HepG2 (cell line): ENCODE measurements at regions not wholly inside any gene's neighbourhood (a gene's known extent, or its start where the extent isn't known, plus 50 kb on each side); places are given as distances from the start of the nearest gene placed in this dataset.

ENCODE experiments used
- ATAC-seq: fragments of 200-7000 bp; cut with Tn5 transposase; 3 replicates; pipeline ENCODE4 v1.9.1; 2020; ENCODE audit warnings: mild to moderate bottlenecking, moderate library complexity
- BruUV-seq: library from RNA; stranded (reverse); fragments of 400-500 nt; replicated peaks from 2 replicates; lab custom pipeline; 2021; lab: Mats Ljungman, UMichigan
- CTCF ChIA-PET: fragments of 300-600 bp; formaldehyde crosslinking; extraction: SDS; loops from one replicate; lab custom pipeline; 2021; ENCODE audit warnings: low total read pairs, inconsistent platforms, low intra/inter-chr PET ratio; lab: Yijun Ruan, JAX
- POLR2A ChIA-PET: fragments of 350-600 bp; sonication (Branson Sonifier 250); formaldehyde crosslinking; loops from one replicate; lab custom pipeline; 2020; ENCODE audit warnings: antibody characterized with exemption, inconsistent platforms; lab: Yijun Ruan, JAX
- DNase-seq: peaks from one replicate; pipeline ENCODE4 v3.0.0-alpha.2; 2015; ENCODE audit warnings: low spot score
- FAIRE-seq: peaks from 3 replicates; lab custom pipeline; 2011; peaks lifted over from hg19 to GRCh38; lab: Jason Lieb, UNC
- H2AFZ ChIP-seq: one replicate; pipeline ENCODE4 v1.6.1; 2011; ENCODE audit warnings: low read length, inconsistent platforms
- H3K27ac ChIP-seq: fragments of 300-600 bp; 3 replicates; pipeline ENCODE4 v1.8.0; 2011; ENCODE audit warnings: mixed run types, mild to moderate bottlenecking, mixed read lengths, low read length, inconsistent platforms; ENCODE audit not compliant: insufficient read depth; ENCODE audit errors: extremely low read length
- H3K27me3 ChIP-seq, 2 experiments: fragments of 200-600 bp in 1 of 2; 2 replicates in 1 of 2; 3 replicates in 1 of 2; pipeline versions ENCODE4 v1.6.0 to v1.8.0; 2011; ENCODE audit warnings: low read length in 2 of 2, mild to moderate bottlenecking in 2 of 2, moderate library complexity in 2 of 2, inconsistent platforms in 1 of 2; ENCODE audit not compliant: insufficient read depth in 2 of 2, control insufficient read depth in 1 of 2
- H3K36me3 ChIP-seq, 2 experiments: fragments of 200-600 bp in 1 of 2; replicated peaks in 1 of 2; 2 replicates in 1 of 2; 3 replicates in 1 of 2; pipeline versions ENCODE4 v1.5.1 to v1.8.0; 2011; ENCODE audit warnings: low read length in 2 of 2, inconsistent platforms in 1 of 2; ENCODE audit not compliant: insufficient read depth in 2 of 2, control insufficient read depth in 1 of 2
- H3K4me1 ChIP-seq: 2 replicates; pipeline ENCODE4 v1.5.1; 2012; ENCODE audit warnings: low read length, inconsistent platforms; ENCODE audit not compliant: insufficient read depth
- H3K4me2 ChIP-seq: 2 replicates; pipeline ENCODE4 v1.6.0; 2011; ENCODE audit warnings: low read depth, low read length, inconsistent platforms
- H3K4me3 ChIP-seq, 3 experiments: fragments of 200-600 bp in 1 of 3; sonication (generic), shearing (Covaris generic) in 1 of 3; replicated peaks in 1 of 3; 2 replicates each; pipeline ENCODE4 v1.5.1; 2011 to 2016; ENCODE audit warnings: low read length in 3 of 3, inconsistent platforms in 2 of 3, low read depth in 2 of 3, mild to moderate bottlenecking in 2 of 3, control low read depth in 1 of 3, mixed read lengths in 1 of 3; ENCODE audit not compliant: insufficient read depth in 1 of 3
- H3K79me2 ChIP-seq: one replicate; pipeline ENCODE4 v1.6.1; 2011; ENCODE audit warnings: low read length, inconsistent platforms; ENCODE audit not compliant: insufficient read depth
- H3K9ac ChIP-seq: 2 replicates; pipeline ENCODE4 v1.6.0; 2011; ENCODE audit warnings: mild to moderate bottlenecking, low read depth, low read length, inconsistent platforms; ENCODE audit not compliant: insufficient read depth
- H3K9me3 ChIP-seq: 2 replicates; pipeline ENCODE4 v1.5.1; 2012; ENCODE audit warnings: mild to moderate bottlenecking, low read length
- H4K20me1 ChIP-seq: 2 replicates; pipeline ENCODE4 v1.6.0; 2011; ENCODE audit warnings: inconsistent platforms, mild to moderate bottlenecking, low read length, moderate library complexity; ENCODE audit not compliant: insufficient read depth
- CBX2 ChIP-seq, 2 experiments: fragments of 200-600 bp in 1 of 2; sonication (generic); formaldehyde crosslinking in 1 of 2; IDR thresholded peaks; 2 replicates each; pipeline versions ENCODE4 v1.7.0 to v1.8.1; 2018 to 2022; ENCODE audit warnings: low read depth in 2 of 2, low read length in 1 of 2, mild to moderate bottlenecking in 1 of 2, missing genetic modification reagents in 1 of 2
- DR1 ChIP-seq: sonication (generic); formaldehyde crosslinking; IDR thresholded peaks from 2 replicates; pipeline ENCODE4 v1.8.0; 2021; ENCODE audit warnings: mild to moderate bottlenecking, missing genetic modification reagents, inconsistent platforms
- GABPA ChIP-seq, 2 experiments: IDR thresholded peaks; 2 replicates each; pipeline ENCODE4 v1.6.1; 2011 to 2016; ENCODE audit warnings: low read depth in 2 of 2, low read length in 1 of 2, missing biosample characterization in 1 of 2, missing genetic modification characterization in 1 of 2
- IKZF4 ChIP-seq: sonication (generic); formaldehyde crosslinking; IDR thresholded peaks from 2 replicates; pipeline ENCODE4 v1.5.1; 2020; ENCODE audit warnings: borderline replicate concordance, mild to moderate bottlenecking, low read depth, missing genetic modification reagents; ENCODE audit errors: not compliant biosample characterization
- JUN ChIP-seq: sonication (generic); formaldehyde crosslinking; IDR thresholded peaks from 2 replicates; pipeline ENCODE4 v1.4.0; 2020; ENCODE audit warnings: mild to moderate bottlenecking, missing genetic modification reagents
- MYNN ChIP-seq: sonication (generic); formaldehyde crosslinking; IDR thresholded peaks from 2 replicates; pipeline ENCODE4 v1.4.0; 2020; ENCODE audit warnings: mild to moderate bottlenecking, low read depth, missing genetic modification reagents
- POLR2A ChIP-seq, 2 experiments: IDR thresholded peaks; 2 replicates each; pipeline ENCODE4 v1.6.1; 2011; ENCODE audit warnings: low read depth in 2 of 2, low read length in 2 of 2, mild to moderate bottlenecking in 1 of 2, moderate library complexity in 1 of 2; ENCODE audit not compliant: insufficient read depth in 1 of 2
- SMYD3 ChIP-seq: sonication (generic); formaldehyde crosslinking; IDR thresholded peaks from 2 replicates; pipeline ENCODE4 v1.8.1; 2023; ENCODE audit warnings: mild to moderate bottlenecking, missing genetic modification reagents
- SNRNP70 ChIP-seq: fragments of 200-400 bp; formaldehyde crosslinking; IDR thresholded peaks from 2 replicates; pipeline ENCODE4 v1.6.1; 2017; ENCODE audit warnings: mild to moderate bottlenecking, low read depth, low read length, moderate library complexity
- SRSF9 ChIP-seq: fragments of 200-400 bp; formaldehyde crosslinking; IDR thresholded peaks from 2 replicates; pipeline ENCODE4 v1.6.1; 2018; ENCODE audit warnings: borderline replicate concordance, mild to moderate bottlenecking, low read depth, low read length; ENCODE audit not compliant: insufficient read depth, poor library complexity, severe bottlenecking
- TBL1XR1 ChIP-seq: fragments of 150-350 bp; IDR thresholded peaks from 2 replicates; pipeline ENCODE4 v1.6.1; 2014; ENCODE audit warnings: borderline replicate concordance, low read length; ENCODE audit not compliant: partially characterized antibody
- ZEB1 ChIP-seq: IDR thresholded peaks from 2 replicates; pipeline ENCODE4 v1.6.1; 2012; ENCODE audit warnings: mild to moderate bottlenecking, low read depth, inconsistent platforms; ENCODE audit not compliant: insufficient replicate concordance
- ZFYVE20 ChIP-seq: sonication (generic); formaldehyde crosslinking; IDR thresholded peaks from 2 replicates; pipeline ENCODE4 v1.8.0; 2023; ENCODE audit warnings: low read depth, mild to moderate bottlenecking, moderate library complexity, missing genetic modification reagents, borderline replicate concordance
- ZMYM3 ChIP-seq: sonication (generic); formaldehyde crosslinking; IDR thresholded peaks from 2 replicates; pipeline ENCODE4 v1.5.1; 2020; ENCODE audit warnings: mild to moderate bottlenecking, missing genetic modification reagents
- ZNF264 ChIP-seq: sonication (generic); formaldehyde crosslinking; IDR thresholded peaks from 2 replicates; pipeline ENCODE4 v1.4.0; 2020; ENCODE audit warnings: missing genetic modification reagents
- ZNF557 ChIP-seq: sonication (generic); formaldehyde crosslinking; IDR thresholded peaks from 2 replicates; pipeline ENCODE4 v1.4.0; 2020; ENCODE audit warnings: missing genetic modification reagents
- ZNF629 ChIP-seq: sonication (generic); formaldehyde crosslinking; conservative IDR thresholded peaks from 2 replicates; pipeline ENCODE4 v1.5.0; 2020; ENCODE audit warnings: missing genetic modification reagents
- ZNF746 ChIP-seq: sonication (generic); formaldehyde crosslinking; IDR thresholded peaks from 2 replicates; pipeline ENCODE4 v1.8.0; 2022; ENCODE audit warnings: mild to moderate bottlenecking, missing genetic modification reagents
- in situ Hi-C: cut with HindIII; loops from 2 replicates; pipeline ENCODE4 v1.10.0; 2017; ENCODE audit warnings: low pct_unique_long_range_greater_than_20kb; ENCODE audit not compliant: extremely low pct_ligation_motif_present
- intact Hi-C: fragments of 100-400 bp; cut with micrococcal nuclease; formaldehyde crosslinking; loops from one replicate; pipeline ENCODE4 v1.10.0; 2022; ENCODE audit not compliant: unreplicated experiment
- TF ChIP-seq, protein P1 (sequence below): sonication (generic); formaldehyde crosslinking; IDR thresholded peaks from 2 replicates; pipeline ENCODE4 v1.4.0; 2020; ENCODE audit warnings: low read depth, missing genetic modification reagents
- TF ChIP-seq, protein P2 (sequence below): IDR thresholded peaks from 2 replicates; pipeline ENCODE4 v1.6.1; 2016; ENCODE audit warnings: low read depth

DNA sequence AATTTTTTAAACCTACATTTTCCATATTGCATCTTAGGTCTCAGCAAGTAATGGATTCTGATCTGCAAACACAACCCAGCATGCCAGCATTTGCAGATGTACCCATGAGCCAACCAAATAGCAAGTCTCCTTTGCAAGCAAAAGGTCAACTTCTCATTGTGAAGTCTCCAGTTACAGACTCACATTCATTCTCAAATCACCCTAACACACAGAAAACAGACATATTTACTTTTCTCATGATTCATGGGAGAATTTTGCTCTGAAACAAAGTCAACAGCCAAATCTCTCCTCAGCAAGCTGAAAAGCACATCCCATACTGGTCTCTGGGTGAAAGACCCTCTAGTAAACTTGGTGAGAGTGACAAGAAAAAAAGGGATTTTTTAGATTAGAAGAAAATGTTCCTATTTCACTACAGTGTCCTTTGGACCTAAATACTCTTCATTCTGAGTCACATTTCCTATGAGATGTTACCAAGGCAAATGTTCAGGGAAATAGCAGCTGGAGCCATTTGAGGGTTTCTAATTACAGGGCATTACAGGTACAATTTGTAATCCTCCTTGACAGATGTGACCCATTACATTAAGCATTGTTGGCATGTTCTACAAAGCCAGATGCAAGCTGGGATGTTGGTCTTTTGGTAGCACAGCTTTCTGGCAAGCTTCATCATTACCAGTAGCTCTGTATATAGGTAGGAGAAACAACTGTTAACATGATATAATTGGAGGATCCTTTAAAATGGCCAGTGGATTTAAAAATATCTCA is 383.3 kb downstream of the SMARCA1 start:
- ChIA-PET POLR2A (interaction anchor here (1.0 to 1.2 kb wide), 2 partner anchors 15 to 16 kb away, joined by 3 to 6 read pairs; no protein-coding TSS in a partner anchor), CTCF (no interaction called here)
- H3K27ac ChIP-seq = peak overlapping the region; percentile 99
- H3K27me3 ChIP-seq = no peaks in the 10 kb centered on the region
- ATAC-seq = peak; percentile 80
- no peaks in the 10 kb centered on the region for H3K9me3 ChIP-seq
- H3K36me3 ChIP-seq = no peaks in the 10 kb centered on the region
- H3K4me2 ChIP-seq = peak overlapping the region; percentile 49
- H3K4me3 ChIP-seq = no peak overlapping the region
- intact Hi-C loops = no loop called here
- H3K4me1 ChIP-seq = peaks cover 94% of the 10 kb centered on the region
- H2AFZ ChIP-seq = no peak overlapping the region
- peak overlapping the region; percentile 81 for H3K9ac ChIP-seq
- BruUV-seq = TSS peak; percentile 72
- no peaks in the 10 kb centered on the region for H3K79me2 ChIP-seq
- in situ Hi-C loops = no loop called here
- peak; percentile 91 for DNase-seq
- peak; percentile 83 for FAIRE-seq
- H4K20me1 ChIP-seq = no peaks in the 10 kb centered on the region
- no peak for TF ChIP-seq ZNF746
- TF ChIP-seq, protein P1, sequence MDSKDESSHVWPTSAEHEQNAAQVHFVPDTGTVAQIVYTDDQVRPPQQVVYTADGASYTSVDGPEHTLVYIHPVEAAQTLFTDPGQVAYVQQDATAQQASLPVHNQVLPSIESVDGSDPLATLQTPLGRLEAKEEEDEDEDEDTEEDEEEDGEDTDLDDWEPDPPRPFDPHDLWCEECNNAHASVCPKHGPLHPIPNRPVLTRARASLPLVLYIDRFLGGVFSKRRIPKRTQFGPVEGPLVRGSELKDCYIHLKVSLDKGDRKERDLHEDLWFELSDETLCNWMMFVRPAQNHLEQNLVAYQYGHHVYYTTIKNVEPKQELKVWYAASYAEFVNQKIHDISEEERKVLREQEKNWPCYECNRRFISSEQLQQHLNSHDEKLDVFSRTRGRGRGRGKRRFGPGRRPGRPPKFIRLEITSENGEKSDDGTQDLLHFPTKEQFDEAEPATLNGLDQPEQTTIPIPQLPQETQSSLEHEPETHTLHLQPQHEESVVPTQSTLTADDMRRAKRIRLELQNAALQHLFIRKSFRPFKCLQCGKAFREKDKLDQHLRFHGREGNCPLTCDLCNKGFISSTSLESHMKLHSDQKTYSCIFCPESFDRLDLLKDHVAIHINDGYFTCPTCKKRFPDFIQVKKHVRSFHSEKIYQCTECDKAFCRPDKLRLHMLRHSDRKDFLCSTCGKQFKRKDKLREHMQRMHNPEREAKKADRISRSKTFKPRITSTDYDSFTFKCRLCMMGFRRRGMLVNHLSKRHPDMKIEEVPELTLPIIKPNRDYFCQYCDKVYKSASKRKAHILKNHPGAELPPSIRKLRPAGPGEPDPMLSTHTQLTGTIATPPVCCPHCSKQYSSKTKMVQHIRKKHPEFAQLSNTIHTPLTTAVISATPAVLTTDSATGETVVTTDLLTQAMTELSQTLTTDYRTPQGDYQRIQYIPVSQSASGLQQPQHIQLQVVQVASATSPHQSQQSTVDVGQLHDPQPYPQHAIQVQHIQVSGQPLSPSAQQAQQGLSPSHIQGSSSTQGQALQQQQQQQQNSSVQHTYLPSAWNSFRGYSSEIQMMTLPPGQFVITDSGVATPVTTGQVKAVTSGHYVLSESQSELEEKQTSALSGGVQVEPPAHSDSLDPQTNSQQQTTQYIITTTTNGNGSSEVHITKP (CRISPR knock-in tag) = no peak
- no peak for TF ChIP-seq SRSF9
- TF ChIP-seq, protein P2, sequence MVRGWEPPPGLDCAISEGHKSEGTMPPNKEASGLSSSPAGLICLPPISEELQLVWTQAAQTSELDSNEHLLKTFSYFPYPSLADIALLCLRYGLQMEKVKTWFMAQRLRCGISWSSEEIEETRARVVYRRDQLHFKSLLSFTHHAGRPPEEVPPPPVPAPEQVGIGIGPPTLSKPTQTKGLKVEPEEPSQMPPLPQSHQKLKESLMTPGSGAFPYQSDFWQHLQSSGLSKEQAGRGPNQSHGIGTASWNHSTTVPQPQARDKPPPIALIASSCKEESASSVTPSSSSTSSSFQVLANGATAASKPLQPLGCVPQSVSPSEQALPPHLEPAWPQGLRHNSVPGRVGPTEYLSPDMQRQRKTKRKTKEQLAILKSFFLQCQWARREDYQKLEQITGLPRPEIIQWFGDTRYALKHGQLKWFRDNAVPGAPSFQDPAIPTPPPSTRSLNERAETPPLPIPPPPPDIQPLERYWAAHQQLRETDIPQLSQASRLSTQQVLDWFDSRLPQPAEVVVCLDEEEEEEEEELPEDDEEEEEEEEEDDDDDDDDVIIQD (CRISPR knock-in tag) = peak; percentile 67; the same call in 1 of the 2 replicates
- no peak for TF ChIP-seq SNRNP70
- no peak for TF ChIP-seq ZFYVE20
- TF ChIP-seq TBL1XR1 = no peak
- TF ChIP-seq ZEB1 = no peak
- no peak for TF ChIP-seq CBX2 (IDR thresholded peaks at IDR 0.05; ENCODE audit: low read depth, low read length)
- no peak for TF ChIP-seq CBX2 (CRISPR knock-in tag; IDR thresholded peaks at IDR 0.05; ENCODE audit: low read depth)
- no peak for TF ChIP-seq ZNF557 (CRISPR knock-in tag)
- TF ChIP-seq ZNF264 (CRISPR knock-in tag) = 0 out of 2 replicates have a peak, but pooled peaks have one; percentile 48
- no peak for TF ChIP-seq JUN
- no peak for TF ChIP-seq IKZF4 (CRISPR knock-in tag)
- TF ChIP-seq SMYD3 (CRISPR knock-in tag) = no peak
- TF ChIP-seq ZNF629 (CRISPR knock-in tag) = no peak
- TF ChIP-seq GABPA (IDR thresholded peaks at IDR 0.05; ENCODE audit: low read depth, low read length) = no peak
- TF ChIP-seq GABPA (CRISPR knock-in tag; IDR thresholded peaks at IDR 0.05; ENCODE audit: low read depth) = no peak
- TF ChIP-seq DR1 (CRISPR knock-in tag) = no peak
- TF ChIP-seq POLR2A (IDR thresholded peaks at IDR 0.05; ENCODE audit: insufficient read depth in 1 of 2, low read depth in 2 of 2, low read length in 2 of 2) = no peak; a peak in 1 of 4 replicates
- no peak for TF ChIP-seq ZMYM3 (CRISPR knock-in tag)
- TF ChIP-seq MYNN (CRISPR knock-in tag) = no peak
